Liver (tissue), 8 donors: ENCODE measurements at regions not wholly inside any gene's neighbourhood (a gene's known extent, or its start where the extent isn't known, plus 50 kb on each side); places are given as distances from the start of the nearest gene placed in this dataset.

Source experiments
- DNase-seq: peaks from one replicate; pipeline ENCODE4 v3.0.0-alpha.2; 2017; ENCODE audit warnings: low spot score
- H3K27ac ChIP-seq, 2 donors: one replicate each; pipeline ENCODE4 v1.7.0; 2013; ENCODE audit warnings: inconsistent platforms in 2 of 2, low read length in 2 of 2, control low read depth in 1 of 2, low read depth in 1 of 2, mild to moderate bottlenecking in 1 of 2
- H3K27me3 ChIP-seq, 4 donors: one replicate each; pipeline versions ENCODE4 v1.6.1 to v1.7.0; 2013; ENCODE audit warnings: low read length in 3 of 4, inconsistent platforms in 1 of 4, mild to moderate bottlenecking in 1 of 4, moderate library complexity in 1 of 4; ENCODE audit not compliant: control insufficient read depth in 4 of 4, insufficient read depth in 4 of 4
- H3K36me3 ChIP-seq, 4 donors: one replicate each; pipeline versions ENCODE4 v1.6.1 to v1.7.0; 2013; ENCODE audit warnings: low read length in 3 of 4, mild to moderate bottlenecking in 3 of 4, low read depth in 1 of 4, moderate library complexity in 1 of 4; ENCODE audit not compliant: control insufficient read depth in 4 of 4, insufficient read depth in 3 of 4
- H3K4me1 ChIP-seq, 4 donors: one replicate each; pipeline versions ENCODE4 v1.6.1 to v1.7.0; 2013; ENCODE audit warnings: low read length in 3 of 4, mild to moderate bottlenecking in 3 of 4, moderate library complexity in 1 of 4; ENCODE audit not compliant: control insufficient read depth in 4 of 4, insufficient read depth in 4 of 4
- H3K4me3 ChIP-seq, 3 donors: one replicate each; pipeline versions ENCODE4 v1.6.1 to v1.7.0; 2013; ENCODE audit warnings: low read length in 3 of 3, control low read depth in 1 of 3, low read depth in 1 of 3, mild to moderate bottlenecking in 1 of 3
- H3K9ac ChIP-seq, 2 donors: one replicate each; pipeline ENCODE4 v1.7.0; 2013; ENCODE audit warnings: low read length in 2 of 2, mild to moderate bottlenecking in 2 of 2, moderate library complexity in 2 of 2, control low read depth in 1 of 2, low read depth in 1 of 2
- H3K9me3 ChIP-seq, 4 donors: one replicate each; pipeline versions ENCODE4 v1.6.1 to v1.7.0; 2013; ENCODE audit warnings: low read length in 3 of 4; ENCODE audit not compliant: control insufficient read depth in 4 of 4
- ATF3 ChIP-seq: IDR thresholded peaks from 2 replicates; pipeline ENCODE4 v1.6.1; 2016; ENCODE audit warnings: antibody characterized with exemption
- EGR1 ChIP-seq, 2 donors: IDR thresholded peaks; 2 replicates each; pipeline ENCODE4 v1.6.1; 2016 to 2018; ENCODE audit warnings: antibody characterized with exemption in 2 of 2, low read depth in 2 of 2
- FOXA1 ChIP-seq: IDR thresholded peaks from 2 replicates; pipeline ENCODE4 v1.6.1; 2016; ENCODE audit warnings: antibody characterized with exemption
- FOXA2 ChIP-seq: IDR thresholded peaks from 2 replicates; pipeline ENCODE4 v1.6.1; 2016; ENCODE audit warnings: antibody characterized with exemption
- GABPA ChIP-seq, 2 donors: IDR thresholded peaks in 1 of 2; conservative IDR thresholded peaks in 1 of 2; 2 replicates each; pipeline ENCODE4 v1.6.1; 2016; ENCODE audit warnings: antibody characterized with exemption in 2 of 2, mild to moderate bottlenecking in 1 of 2, moderate library complexity in 1 of 2
- HNF4A ChIP-seq, 2 donors: conservative IDR thresholded peaks; 2 replicates each; pipeline ENCODE4 v1.6.1; 2016; ENCODE audit warnings: antibody characterized with exemption in 2 of 2, mild to moderate bottlenecking in 2 of 2
- HNF4G ChIP-seq: IDR thresholded peaks from 2 replicates; pipeline ENCODE4 v1.6.1; 2016; ENCODE audit warnings: antibody characterized with exemption
- JUND ChIP-seq, 2 donors: IDR thresholded peaks; 2 replicates each; pipeline ENCODE4 v1.6.1; 2016; ENCODE audit warnings: antibody characterized with exemption in 2 of 2
- NR2F2 ChIP-seq: IDR thresholded peaks from 2 replicates; pipeline ENCODE4 v1.6.1; 2016; ENCODE audit warnings: antibody characterized with exemption
- RAD21 ChIP-seq, 2 donors: IDR thresholded peaks; 2 replicates each; pipeline ENCODE4 v1.6.1; 2016; ENCODE audit warnings: antibody characterized with exemption in 2 of 2, mild to moderate bottlenecking in 2 of 2
- RXRA ChIP-seq, 2 donors: IDR thresholded peaks; 2 replicates each; pipeline ENCODE4 v1.6.1; 2017 to 2018; ENCODE audit warnings: antibody characterized with exemption in 2 of 2, mild to moderate bottlenecking in 1 of 2
- SP1 ChIP-seq: IDR thresholded peaks from 2 replicates; pipeline ENCODE4 v1.6.1; 2018; ENCODE audit warnings: antibody characterized with exemption, mild to moderate bottlenecking
- TAF1 ChIP-seq: conservative IDR thresholded peaks from 2 replicates; pipeline ENCODE4 v1.6.1; 2016; ENCODE audit warnings: antibody characterized with exemption, mild to moderate bottlenecking
- YY1 ChIP-seq: IDR thresholded peaks from 2 replicates; pipeline ENCODE4 v1.6.1; 2016; ENCODE audit warnings: antibody characterized with exemption, mild to moderate bottlenecking
- ZBTB33 ChIP-seq: IDR thresholded peaks from 2 replicates; pipeline ENCODE4 v1.6.1; 2016; ENCODE audit warnings: antibody characterized with exemption
- WGBS: extraction: QIAGEN DNeasy Blood & Tissue Kit; methylation state at CpG from one replicate; pipeline ENCODE4 v1.1.7; 2013; 5-methylcytosine and 5-hydroxymethylcytosine counted together
- TF ChIP-seq, protein P1 (sequence below): fragments of 150-350 bp; IDR thresholded peaks from 2 replicates; pipeline ENCODE4 v1.5.1; 2017; ENCODE audit warnings: improper control_type of control experiment, low read depth, low read length; ENCODE audit not compliant: missing input control
- TF ChIP-seq, protein P2 (sequence below): IDR thresholded peaks from 2 replicates; pipeline ENCODE4 v1.6.1; 2016; ENCODE audit warnings: antibody characterized with exemption
- TF ChIP-seq, protein P3 (sequence below): IDR thresholded peaks from 2 replicates; pipeline ENCODE4 v1.6.1; 2016; ENCODE audit warnings: antibody characterized with exemption, mild to moderate bottlenecking
- donor health status: healthy.
- donor health status: healthy.
- donor health status: healthy.
- donor health status: healthy.
- donor health status: healthy.

GRCh38 chr14:51507511-51507905, 144.2 kb upstream of the FRMD6 start:
- Histone ChIP-seq H3K9ac (no peak overlapping the region), H3K27me3 (no peaks in the 10 kb centered on the region), H3K4me3 (no peak overlapping the region), H3K27ac (no peak overlapping the region), H3K9me3 (peaks cover 0 to 4% (median 0%) of the 10 kb centered on the region in 4 donors), H3K4me1 (no peaks in the 10 kb centered on the region), H3K36me3 (no peaks in the 10 kb centered on the region)
- WGBS = 88% methylated on average over 2 of the region's 2 CpGs
- DNase-seq = no peak
- TF ChIP-seq HNF4A (conservative IDR thresholded peaks at IDR 0.05) = no peak
- TF ChIP-seq JUND (IDR thresholded peaks at IDR 0.05) = no peak
- TF ChIP-seq, protein P1, sequence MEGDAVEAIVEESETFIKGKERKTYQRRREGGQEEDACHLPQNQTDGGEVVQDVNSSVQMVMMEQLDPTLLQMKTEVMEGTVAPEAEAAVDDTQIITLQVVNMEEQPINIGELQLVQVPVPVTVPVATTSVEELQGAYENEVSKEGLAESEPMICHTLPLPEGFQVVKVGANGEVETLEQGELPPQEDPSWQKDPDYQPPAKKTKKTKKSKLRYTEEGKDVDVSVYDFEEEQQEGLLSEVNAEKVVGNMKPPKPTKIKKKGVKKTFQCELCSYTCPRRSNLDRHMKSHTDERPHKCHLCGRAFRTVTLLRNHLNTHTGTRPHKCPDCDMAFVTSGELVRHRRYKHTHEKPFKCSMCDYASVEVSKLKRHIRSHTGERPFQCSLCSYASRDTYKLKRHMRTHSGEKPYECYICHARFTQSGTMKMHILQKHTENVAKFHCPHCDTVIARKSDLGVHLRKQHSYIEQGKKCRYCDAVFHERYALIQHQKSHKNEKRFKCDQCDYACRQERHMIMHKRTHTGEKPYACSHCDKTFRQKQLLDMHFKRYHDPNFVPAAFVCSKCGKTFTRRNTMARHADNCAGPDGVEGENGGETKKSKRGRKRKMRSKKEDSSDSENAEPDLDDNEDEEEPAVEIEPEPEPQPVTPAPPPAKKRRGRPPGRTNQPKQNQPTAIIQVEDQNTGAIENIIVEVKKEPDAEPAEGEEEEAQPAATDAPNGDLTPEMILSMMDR = no peak
- no peak for TF ChIP-seq TAF1
- no peak for TF ChIP-seq RXRA (IDR thresholded peaks at IDR 0.05)
- no peak for TF ChIP-seq GABPA (IDR thresholded peaks at IDR 0.05 in 1 of 2, conservative IDR thresholded peaks at IDR 0.05 in 1 of 2)
- no peak for TF ChIP-seq NR2F2
- TF ChIP-seq FOXA2 = no peak
- TF ChIP-seq SP1 = no peak
- TF ChIP-seq ATF3 = no peak
- TF ChIP-seq FOXA1 = no peak
- TF ChIP-seq ZBTB33 = no peak
- no peak for TF ChIP-seq YY1
- TF ChIP-seq, protein P2, sequence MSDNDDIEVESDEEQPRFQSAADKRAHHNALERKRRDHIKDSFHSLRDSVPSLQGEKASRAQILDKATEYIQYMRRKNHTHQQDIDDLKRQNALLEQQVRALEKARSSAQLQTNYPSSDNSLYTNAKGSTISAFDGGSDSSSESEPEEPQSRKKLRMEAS = no peak
- TF ChIP-seq HNF4G = no peak
- TF ChIP-seq EGR1 (IDR thresholded peaks at IDR 0.05; ENCODE audit: low read depth in 2 of 2) = no peak
- no peak for TF ChIP-seq RAD21 (IDR thresholded peaks at IDR 0.05)
- TF ChIP-seq, protein P3, sequence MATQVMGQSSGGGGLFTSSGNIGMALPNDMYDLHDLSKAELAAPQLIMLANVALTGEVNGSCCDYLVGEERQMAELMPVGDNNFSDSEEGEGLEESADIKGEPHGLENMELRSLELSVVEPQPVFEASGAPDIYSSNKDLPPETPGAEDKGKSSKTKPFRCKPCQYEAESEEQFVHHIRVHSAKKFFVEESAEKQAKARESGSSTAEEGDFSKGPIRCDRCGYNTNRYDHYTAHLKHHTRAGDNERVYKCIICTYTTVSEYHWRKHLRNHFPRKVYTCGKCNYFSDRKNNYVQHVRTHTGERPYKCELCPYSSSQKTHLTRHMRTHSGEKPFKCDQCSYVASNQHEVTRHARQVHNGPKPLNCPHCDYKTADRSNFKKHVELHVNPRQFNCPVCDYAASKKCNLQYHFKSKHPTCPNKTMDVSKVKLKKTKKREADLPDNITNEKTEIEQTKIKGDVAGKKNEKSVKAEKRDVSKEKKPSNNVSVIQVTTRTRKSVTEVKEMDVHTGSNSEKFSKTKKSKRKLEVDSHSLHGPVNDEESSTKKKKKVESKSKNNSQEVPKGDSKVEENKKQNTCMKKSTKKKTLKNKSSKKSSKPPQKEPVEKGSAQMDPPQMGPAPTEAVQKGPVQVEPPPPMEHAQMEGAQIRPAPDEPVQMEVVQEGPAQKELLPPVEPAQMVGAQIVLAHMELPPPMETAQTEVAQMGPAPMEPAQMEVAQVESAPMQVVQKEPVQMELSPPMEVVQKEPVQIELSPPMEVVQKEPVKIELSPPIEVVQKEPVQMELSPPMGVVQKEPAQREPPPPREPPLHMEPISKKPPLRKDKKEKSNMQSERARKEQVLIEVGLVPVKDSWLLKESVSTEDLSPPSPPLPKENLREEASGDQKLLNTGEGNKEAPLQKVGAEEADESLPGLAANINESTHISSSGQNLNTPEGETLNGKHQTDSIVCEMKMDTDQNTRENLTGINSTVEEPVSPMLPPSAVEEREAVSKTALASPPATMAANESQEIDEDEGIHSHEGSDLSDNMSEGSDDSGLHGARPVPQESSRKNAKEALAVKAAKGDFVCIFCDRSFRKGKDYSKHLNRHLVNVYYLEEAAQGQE = no peak
